ENCODE measurements at regions not wholly inside any gene's neighbourhood (a gene's known extent, or its start where the extent isn't known, plus 50 kb on each side); places are given as distances from the start of the nearest gene placed in this dataset.

- TF ChIP-seq GATA3 (IDR thresholded peaks at IDR 0.05; ENCODE audit: low read depth, low read length) (no peak), GATA2 (IDR thresholded peaks at IDR 0.05; ENCODE audit: low read depth, low read length) (no peak; the same call in 1 of the 2 replicates)
Measured at GRCh38 chr2:13413989-13414388, 697.3 kb downstream of the TRIB2 start.

DNA sequence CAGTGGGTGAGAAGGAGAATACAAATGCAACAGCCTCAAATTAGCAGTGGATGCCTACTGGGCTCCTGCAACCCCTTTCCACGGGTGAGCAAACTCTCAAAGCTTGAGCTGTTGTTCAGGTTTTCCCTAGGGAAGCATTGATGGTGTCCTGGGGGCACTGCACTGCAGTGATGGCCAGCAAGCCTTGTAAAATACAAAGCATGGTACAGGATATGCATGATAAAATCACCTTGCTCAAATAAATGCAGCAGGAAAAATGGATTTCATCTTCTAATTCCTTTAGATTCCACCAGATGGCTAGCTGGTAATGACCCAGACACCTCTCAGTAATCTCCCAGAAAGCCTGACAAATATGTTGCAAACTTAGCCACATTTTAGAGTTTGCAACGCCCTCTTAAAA lies 698.2 kb downstream of the TRIB2 start:
- TF ChIP-seq GATA2 (IDR thresholded peaks at IDR 0.05; ENCODE audit: low read depth, low read length) = peak; percentile 86
- peak; percentile 60; the same call in 1 of the 2 replicates for TF ChIP-seq GATA3 (IDR thresholded peaks at IDR 0.05; ENCODE audit: low read depth, low read length)

DNA sequence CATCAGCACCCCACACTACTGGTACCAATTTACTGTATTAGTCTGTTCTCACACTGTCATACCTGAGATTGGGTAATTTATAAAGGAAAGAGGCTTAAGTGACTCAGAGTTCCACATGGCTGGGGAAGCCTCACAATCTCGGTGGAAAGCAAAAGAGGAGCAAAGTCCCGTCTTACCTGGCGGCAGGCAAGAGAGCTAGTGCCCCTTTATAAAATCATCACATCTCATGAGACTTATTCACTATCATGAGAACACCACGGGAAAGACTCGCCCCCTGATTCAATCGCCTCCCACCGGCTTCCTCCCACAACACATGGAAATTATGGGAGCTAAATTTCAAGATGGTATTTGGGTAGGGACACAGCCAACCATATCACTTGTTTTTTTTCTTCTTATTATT lies 717.2 kb downstream of the TRIB2 start:
- no peak for TF ChIP-seq GATA2 (IDR thresholded peaks at IDR 0.05; ENCODE audit: low read depth, low read length)
- TF ChIP-seq GATA3 (IDR thresholded peaks at IDR 0.05; ENCODE audit: low read depth, low read length) = no peak

DNA sequence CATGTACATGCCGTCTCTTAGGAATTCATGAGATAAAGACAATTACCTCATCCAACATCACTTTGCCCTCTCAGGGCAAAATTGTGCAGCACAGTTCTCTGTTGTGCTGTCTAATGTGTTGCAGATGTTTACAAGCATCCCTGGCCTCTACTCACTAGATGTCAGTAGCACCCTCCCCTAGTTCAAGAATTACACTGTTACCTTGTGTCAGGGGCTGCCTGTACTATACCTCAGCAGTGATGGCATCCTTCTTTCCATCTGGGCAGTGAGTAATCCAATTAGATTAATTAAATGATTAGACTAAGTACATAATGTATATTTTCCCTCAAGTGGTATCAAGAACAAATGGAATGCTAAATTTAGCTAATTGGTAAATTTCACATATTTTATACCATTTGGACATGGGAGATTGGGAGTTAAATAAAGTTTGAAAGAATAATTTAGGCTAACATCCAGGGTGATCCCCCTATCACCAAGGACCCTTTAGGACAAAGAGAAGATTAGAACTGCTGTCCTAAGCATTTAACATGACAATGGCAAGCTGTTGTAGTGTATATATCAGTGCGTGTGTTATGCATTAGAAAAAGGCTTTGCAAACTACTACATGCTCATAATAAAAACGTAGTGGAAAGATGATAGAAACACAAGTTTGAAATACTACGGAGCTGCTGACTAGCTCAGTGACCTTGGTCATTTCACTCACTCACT lies 727.0 kb downstream of the TRIB2 start:
- peak; percentile 28; the same call in 1 of the 2 replicates for TF ChIP-seq GATA3 (IDR thresholded peaks at IDR 0.05; ENCODE audit: low read depth, low read length)

GRCh38 chr2:13462464-13462863 lies 745.7 kb downstream of the TRIB2 start:
- TF ChIP-seq GATA3 (IDR thresholded peaks at IDR 0.05; ENCODE audit: low read depth, low read length) (no peak), GATA2 (IDR thresholded peaks at IDR 0.05; ENCODE audit: low read depth, low read length) (no peak)

DNA sequence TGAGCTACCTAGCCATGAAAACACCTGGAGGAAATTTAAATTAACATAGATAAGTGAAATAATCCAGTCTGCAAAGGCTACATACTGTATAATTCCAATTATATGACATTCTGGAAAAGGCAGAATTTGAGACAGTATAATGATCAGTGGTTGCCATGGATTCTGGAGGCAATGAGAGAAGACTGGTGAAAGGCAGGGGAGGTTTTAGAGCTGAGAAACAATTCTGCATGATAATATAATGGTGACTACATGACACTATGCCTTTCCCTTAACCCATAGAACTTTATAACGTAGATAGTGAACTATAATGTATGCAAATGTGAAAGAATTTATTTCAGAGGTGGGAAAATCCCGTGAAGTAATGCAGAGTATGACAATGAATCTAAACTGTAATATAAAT lies 749.3 kb downstream of the TRIB2 start:
- no peak for TF ChIP-seq GATA2 (IDR thresholded peaks at IDR 0.05; ENCODE audit: low read depth, low read length)
- TF ChIP-seq GATA3 (IDR thresholded peaks at IDR 0.05; ENCODE audit: low read depth, low read length) = no peak

- no peak for TF ChIP-seq GATA2 (IDR thresholded peaks at IDR 0.05; ENCODE audit: low read depth, low read length)
- TF ChIP-seq GATA3 (IDR thresholded peaks at IDR 0.05; ENCODE audit: low read depth, low read length) = no peak
Measured at GRCh38 chr2:13474538-13474937, 757.8 kb downstream of the TRIB2 start.

GRCh38 chr2:13480057-13480456 lies 763.3 kb downstream of the TRIB2 start:
- no peak for TF ChIP-seq GATA2 (IDR thresholded peaks at IDR 0.05; ENCODE audit: low read depth, low read length)
- no peak for TF ChIP-seq GATA3 (IDR thresholded peaks at IDR 0.05; ENCODE audit: low read depth, low read length)

GRCh38 chr2:13481201-13481600 lies 764.5 kb downstream of the TRIB2 start:
- TF ChIP-seq GATA2 (IDR thresholded peaks at IDR 0.05; ENCODE audit: low read depth, low read length) = no peak
- no peak for TF ChIP-seq GATA3 (IDR thresholded peaks at IDR 0.05; ENCODE audit: low read depth, low read length)

DNA sequence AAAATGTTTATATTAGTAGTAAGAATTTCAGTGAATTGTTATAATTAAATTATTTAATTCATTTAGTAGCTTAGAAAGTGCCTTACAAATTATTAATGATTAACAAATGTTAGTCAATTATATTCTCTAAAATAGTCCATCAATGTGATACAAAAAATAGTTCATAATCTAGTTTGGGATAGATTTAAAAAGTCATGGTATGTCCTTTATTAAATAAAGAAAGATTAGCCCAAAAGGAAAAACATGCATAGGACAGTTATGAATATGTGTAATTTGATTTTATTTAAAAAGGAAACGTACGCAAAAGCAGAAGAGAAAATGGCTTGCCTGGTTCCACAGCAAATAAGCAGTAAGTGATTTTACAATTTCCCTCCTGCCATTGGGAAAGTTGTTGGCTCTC lies 768.5 kb downstream of the TRIB2 start:
- TF ChIP-seq GATA2 (IDR thresholded peaks at IDR 0.05; ENCODE audit: low read depth, low read length) = no peak
- no peak for TF ChIP-seq GATA3 (IDR thresholded peaks at IDR 0.05; ENCODE audit: low read depth, low read length)

DNA sequence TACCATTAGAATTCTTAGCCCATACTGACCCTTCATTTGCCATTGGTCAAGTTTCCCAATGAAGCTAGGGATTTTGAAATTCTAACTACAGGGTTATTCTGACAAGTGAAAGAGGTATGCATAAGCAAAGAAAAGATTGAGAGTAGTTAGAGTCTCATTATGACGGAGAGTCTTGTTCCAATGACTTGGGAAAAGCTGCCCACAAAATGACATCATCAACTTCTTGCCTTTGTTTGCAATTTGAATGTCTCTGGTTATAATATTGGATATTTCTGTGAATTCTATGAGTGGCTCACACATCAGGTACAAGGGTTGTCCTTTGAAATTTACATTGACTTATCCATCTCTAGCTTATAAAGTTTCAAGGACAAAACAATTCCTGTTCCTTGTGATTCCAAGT lies 772.2 kb downstream of the TRIB2 start:
- no peak for TF ChIP-seq GATA3 (IDR thresholded peaks at IDR 0.05; ENCODE audit: low read depth, low read length)

DNA sequence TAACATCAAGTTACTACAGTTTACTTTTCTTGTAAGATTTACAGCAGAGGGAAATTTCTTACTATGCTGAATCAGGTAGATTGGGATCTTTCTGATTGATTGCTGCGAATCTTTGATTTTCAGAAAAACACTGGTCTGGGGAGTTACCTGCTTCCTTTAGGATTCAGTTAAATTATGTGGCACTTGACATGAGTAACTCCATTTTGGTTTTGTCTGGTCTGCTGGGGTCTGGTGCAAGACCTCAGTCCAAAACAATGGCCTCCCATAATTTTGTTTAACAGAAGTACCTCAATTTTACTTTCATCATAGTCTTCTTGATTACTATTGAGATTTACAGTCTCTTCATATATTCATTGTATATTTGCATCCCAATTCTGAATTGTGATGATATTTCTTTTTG lies 775.5 kb downstream of the TRIB2 start:
- TF ChIP-seq GATA2 (IDR thresholded peaks at IDR 0.05; ENCODE audit: low read depth, low read length) = no peak
- TF ChIP-seq GATA3 (IDR thresholded peaks at IDR 0.05; ENCODE audit: low read depth, low read length) = no peak

DNA sequence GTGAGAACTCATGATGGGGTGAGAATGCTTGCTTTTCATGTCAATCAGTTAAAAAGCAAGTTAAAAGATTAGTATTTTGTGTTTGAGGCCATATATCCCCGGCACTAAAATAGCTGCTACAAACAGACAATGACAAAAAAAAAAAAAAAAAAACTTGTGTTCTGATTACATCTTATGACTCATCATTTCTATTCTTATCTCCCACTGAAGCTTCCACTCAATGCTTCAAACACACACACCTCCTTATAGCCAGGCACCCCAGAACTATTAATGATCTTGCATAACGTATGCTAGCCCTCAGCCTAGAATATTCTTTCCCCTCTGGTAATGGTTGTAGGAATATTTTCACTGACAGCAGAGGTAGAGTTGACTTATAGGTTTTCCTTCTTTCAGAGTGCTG lies 778.3 kb downstream of the TRIB2 start:
- TF ChIP-seq GATA3 (IDR thresholded peaks at IDR 0.05; ENCODE audit: low read depth, low read length) (no peak), GATA2 (IDR thresholded peaks at IDR 0.05; ENCODE audit: low read depth, low read length) (no peak)

- TF ChIP-seq GATA2 (IDR thresholded peaks at IDR 0.05; ENCODE audit: low read depth, low read length) = no peak
- TF ChIP-seq GATA3 (IDR thresholded peaks at IDR 0.05; ENCODE audit: low read depth, low read length) = no peak
Measured at GRCh38 chr2:13504808-13505207, 788.1 kb downstream of the TRIB2 start.

- TF ChIP-seq GATA2 (IDR thresholded peaks at IDR 0.05; ENCODE audit: low read depth, low read length) (no peak), GATA3 (IDR thresholded peaks at IDR 0.05; ENCODE audit: low read depth, low read length) (no peak)
Measured at GRCh38 chr2:13508671-13509070, 791.9 kb downstream of the TRIB2 start.

- no peak for TF ChIP-seq GATA2 (IDR thresholded peaks at IDR 0.05; ENCODE audit: low read depth, low read length)
- no peak for TF ChIP-seq GATA3 (IDR thresholded peaks at IDR 0.05; ENCODE audit: low read depth, low read length)
Measured at GRCh38 chr2:13515254-13515653, 798.5 kb downstream of the TRIB2 start.

Measured in SH-SY5Y (cell line).